Right ventricle myocardium inferior (tissue), 1 donor: ENCODE measurements at regions not wholly inside any gene's neighbourhood (a gene's known extent, or its start where the extent isn't known, plus 50 kb on each side); places are given as distances from the start of the nearest gene placed in this dataset.
"Not testable (repeated sequence)": the region's sequence is repeated elsewhere in the genome, so short reads cannot be mapped to it uniquely, and the experiment has no call there.

ENCODE experiments used
- ATAC-seq: fragments of 200-7000 bp; cut with Tn5 transposase; one replicate; pipeline ENCODE4 v1.9.1; 2020; ENCODE audit warnings: mild to moderate bottlenecking, moderate library complexity
- DNase-seq: peaks from one replicate; pipeline ENCODE4 v3.0.0; 2021; ENCODE audit errors: missing footprints
- intact Hi-C: fragments of 100-400 bp; cut with DNase I; formaldehyde crosslinking; loops from one replicate; pipeline ENCODE4 v1.11.0; 2022
- donor health status: DM: no; HTN: yes; CAD: no; lungs with severe emphysema.

DNA sequence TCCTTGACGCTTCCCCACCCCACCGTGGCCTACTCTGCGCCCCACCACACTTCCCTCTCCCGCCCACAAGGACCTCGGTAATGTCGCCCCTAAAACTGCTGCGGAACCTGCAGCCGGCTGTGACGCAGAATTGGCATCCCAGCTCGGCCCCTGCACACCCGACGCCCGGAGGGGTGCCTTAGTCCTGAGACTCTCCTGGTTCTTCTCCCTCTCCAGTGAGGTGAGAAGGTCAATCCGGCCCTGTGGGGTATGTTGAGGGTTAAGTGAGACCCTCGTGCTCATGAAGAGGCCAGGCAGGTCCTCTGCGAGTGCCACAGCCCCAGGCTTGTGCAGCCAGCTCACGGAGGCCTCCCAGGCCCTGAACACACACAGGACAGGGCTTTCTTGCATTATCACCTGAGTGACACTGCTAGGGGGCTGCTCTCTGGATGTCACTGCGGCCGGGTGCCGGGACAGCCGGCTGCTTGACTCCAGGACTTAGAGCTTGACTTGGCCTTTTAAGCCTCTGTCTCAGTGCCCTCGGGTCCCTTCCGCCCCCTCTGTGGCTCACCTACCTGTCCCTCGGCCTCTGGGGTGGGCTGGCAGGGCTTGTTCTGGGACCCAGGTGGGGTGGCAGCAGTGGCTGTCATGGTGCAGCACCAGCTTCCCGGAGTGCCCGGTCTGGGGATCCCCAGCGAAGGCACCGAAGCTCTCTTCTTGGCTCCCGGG is 106.9 kb upstream of the C14orf180 start:
- intact Hi-C loops: no loop called here
- ATAC-seq: no peak

DNA sequence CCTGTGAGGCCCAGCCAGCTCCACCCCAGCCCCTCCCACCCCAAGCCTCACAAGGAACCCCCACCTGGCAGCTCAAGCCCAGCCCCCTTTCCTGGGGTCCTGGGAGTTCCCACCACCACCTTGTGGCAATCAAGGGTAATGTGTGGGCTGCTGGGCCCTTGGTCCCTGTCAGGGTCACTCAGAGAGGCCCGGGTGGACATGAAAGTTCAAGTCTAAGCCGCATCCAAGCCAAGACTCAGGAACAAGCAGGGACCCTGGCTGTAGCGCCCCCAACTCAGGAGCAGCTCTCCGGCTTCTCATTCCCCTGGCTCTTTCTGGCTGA is 106.4 kb upstream of the C14orf180 start:
- intact Hi-C loops: no loop called here
- DNase-seq (no peak), ATAC-seq (no peak)

More for the DNA sequence above, 106.9 kb upstream of the C14orf180 start:
- no peak for DNase-seq

DNA sequence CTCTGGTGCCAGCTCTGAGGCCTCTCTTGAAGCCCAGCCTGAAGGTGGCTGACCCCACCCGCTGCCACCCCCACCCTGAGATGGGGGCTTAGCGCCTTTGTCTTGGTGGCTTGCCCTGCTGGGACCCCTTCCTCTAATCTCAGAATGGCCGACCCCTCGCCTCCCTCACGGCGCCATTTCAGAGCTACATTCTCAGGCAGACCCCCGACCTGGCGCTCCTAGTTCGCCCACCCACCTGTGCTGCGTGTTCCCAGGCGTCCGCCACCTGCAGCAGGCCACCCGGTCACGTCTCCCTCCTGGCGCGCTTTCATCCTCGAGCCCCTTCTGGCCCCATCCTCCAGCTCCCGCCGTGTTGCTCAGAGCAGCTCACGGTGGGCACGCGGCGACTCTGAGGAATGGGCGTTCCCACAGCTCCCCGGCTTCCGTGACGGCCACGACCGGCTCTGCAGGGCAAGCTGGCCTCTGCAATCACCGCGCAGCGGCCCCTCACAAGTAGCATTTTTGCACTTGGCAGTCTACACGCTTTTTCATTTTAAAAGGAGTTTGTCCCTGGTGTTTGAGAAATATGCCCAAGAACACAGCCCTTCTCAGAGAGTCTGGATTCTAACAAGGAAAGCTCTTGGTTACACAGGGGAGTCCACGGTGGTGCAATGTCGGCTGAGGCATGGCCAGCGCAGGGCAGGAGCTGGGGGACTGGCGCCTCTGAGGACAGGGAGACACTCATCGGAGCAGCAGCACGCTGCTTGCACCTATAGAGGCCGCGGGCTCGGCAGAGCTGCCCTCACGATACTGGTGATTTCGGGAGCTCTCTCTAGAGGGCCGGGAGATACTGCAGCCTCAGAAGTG is 105.7 kb upstream of the C14orf180 start:
- no peak for DNase-seq
- intact Hi-C loops: no loop called here
- ATAC-seq: no peak

DNA sequence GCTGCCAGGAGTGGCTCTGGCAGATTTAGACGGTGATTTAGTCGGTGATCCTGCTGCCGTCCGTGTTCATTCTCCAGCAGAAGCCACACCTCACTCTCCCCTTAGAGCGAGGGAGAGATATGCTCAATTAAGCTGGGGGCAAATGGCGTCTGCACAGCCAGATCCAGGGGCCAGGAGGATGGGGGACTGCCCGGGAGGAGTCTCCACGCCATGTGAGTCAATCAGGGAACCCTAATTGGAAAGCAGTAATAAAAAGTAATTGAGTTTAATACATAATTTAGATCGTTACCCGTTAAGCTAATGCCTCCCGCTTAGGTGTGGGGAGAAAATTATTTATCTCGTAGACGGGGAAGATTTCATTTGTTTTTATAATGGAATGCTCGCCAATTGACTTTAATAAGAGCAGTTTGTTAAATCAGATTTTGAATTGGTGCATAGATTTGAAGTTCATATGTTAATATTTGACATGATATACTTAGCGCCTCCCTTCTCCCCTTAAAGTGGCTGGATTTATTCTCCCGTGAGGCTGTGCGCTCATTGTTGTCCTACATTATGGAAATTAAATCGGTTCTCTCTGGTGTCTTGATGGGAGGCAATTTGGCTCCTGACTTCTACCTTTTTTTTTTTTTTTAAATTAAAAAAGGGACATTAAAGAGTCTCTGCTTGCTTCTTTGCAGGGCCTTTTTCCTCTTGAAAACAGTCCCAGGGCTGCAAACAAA is 104.9 kb upstream of the C14orf180 start:
- intact Hi-C loops: no loop called here
- no peak for DNase-seq
- ATAC-seq: no peak

DNA sequence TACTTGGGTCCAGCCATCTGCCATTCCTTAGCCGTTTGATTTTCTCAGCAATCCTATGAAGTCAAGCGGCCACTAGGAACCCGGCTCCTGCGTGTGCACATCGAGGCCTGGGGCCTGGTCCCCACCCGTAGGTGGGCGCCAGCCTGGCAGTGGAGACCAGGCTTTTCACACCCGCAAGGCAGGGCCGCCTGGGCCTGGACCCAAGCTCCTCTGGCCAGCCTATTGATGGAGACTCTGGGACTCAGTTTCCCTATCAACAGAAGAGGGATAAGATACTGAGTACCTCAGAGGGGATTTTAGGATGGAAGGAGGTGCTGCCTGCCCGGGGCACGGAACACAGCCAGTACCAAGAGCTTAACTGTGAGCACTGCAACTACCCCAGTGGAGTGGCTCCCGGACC is 104.3 kb upstream of the C14orf180 start:
- DNase-seq (no peak), ATAC-seq (no peak)
- intact Hi-C loops: no loop called here

DNA sequence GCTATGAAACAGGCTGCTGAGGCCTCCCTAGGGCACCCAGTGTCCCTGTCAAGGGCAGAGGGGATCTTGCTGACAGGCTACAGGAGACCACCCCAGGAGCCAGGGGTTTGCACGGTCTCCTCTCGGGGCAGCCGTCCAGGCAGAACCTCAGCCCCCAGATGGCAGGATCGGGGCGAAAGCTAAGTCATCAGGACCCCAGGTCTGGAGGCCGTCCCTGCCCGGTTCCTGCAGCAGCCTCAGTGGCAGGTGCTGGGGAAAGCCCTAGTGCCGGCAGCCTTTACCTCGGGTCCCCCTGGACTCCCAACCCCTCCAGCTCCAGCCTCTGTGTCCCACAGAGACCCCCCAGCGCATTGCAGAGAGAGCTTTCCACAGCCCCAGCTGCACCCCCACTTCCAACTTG is 103.8 kb upstream of the C14orf180 start:
- DNase-seq (no peak), ATAC-seq (no peak)
- intact Hi-C loops: no loop called here

DNA sequence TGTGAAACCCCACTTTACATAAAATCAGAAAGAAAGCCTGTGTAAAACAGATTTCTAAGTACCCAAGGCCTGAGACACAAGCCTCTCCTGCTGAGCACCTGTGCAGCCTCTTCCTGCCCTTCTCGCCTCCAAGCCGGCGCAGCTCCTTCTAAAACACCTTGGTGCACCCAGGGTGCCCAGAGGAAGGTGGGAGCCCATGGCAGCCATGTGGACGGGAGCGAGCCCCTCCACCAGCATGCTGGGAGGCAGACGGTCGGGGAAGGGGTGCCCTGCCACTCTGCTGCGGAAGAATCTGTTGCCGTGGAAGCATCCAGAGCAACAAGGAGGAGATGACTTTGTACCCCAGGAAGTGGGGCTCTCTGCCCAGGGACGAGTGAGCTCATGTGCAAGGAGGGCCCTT is 103.1 kb upstream of the C14orf180 start:
- intact Hi-C loops: no loop called here
- ATAC-seq (no peak), DNase-seq (no peak)

DNA sequence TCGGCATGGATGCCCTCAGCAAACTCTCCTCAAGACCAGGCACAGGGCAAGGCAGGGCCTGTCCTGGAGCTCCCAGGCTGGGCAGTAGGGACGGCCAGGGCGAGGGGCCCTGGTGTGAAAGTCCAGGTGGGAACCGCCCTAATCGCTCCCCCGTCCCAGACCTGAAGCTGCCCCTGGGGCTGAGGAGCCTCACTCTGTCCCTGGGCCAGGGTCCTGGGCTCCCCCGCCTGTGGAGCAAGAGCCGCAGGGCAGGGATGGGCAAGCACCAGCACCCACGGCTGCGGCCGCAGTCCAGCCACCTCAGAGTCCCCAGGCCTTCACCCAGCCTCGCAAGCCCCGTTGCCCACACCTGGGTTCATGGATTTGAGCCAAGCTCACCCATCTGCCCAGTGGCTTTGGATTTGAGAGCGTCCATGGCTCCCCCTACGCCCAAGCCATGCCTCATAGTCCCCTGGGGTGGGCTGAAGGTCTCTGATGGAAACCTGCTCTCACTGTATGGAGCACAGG is 102.4 kb upstream of the C14orf180 start:
- no peak for DNase-seq
- no peak for ATAC-seq
- intact Hi-C loops: no loop called here

DNA sequence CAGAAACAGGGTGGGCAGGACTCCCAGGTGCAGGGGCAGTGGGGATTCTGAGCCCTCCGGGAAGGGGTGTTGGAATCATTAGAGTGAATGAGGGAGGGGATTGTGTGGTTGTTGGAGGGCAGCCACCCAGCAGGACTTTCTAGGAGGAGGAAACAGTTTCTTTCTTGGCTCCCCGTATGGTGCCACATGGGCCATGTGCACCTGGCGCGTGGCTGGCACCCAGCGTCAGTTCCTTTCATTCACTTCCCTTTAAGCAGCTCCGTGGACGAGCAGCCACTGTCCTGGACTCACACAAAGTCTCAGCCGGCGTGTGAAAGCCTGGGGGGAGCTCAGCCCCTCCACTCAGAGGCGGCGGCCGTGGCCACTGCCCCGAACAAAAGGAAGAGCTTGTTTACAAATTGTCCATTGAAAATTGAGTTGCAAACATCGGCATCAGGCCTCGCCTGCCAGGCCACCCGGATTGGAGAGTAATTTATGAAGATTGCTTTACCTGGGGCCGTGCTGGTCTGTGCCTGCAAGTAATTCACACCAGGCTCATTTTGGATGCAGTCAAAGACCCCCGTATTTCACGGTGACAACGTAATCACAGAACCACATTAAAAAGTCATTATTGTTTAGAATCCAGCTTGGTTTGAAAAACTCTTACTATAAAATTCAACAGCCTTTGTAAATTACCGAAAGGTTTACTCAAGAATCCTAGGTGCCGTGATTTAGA is 101.7 kb upstream of the C14orf180 start:
- DNase-seq (no peak), ATAC-seq (no peak)
- intact Hi-C loops: no loop called here

DNA sequence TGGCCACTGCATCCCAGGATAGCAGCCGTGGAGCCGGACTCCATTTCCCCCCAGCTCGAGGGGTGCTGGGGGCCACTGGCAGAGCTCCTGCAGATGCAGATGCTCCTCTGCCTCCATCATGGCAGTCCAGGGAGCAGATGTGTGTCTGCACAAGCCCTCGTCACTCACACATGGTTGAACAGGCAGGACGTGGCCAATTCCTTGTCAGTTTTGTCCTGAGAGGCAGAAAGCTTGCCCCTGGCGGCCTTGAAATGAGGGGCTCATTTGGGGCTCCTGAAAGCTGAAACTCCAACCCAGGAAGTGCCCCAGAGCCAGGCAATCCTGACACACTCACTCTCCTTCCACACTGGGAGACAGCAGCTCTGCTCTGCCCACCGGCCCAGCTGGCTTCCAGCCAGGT is 100.9 kb upstream of the C14orf180 start:
- intact Hi-C loops: no loop called here
- no peak for DNase-seq
- no peak for ATAC-seq

DNA sequence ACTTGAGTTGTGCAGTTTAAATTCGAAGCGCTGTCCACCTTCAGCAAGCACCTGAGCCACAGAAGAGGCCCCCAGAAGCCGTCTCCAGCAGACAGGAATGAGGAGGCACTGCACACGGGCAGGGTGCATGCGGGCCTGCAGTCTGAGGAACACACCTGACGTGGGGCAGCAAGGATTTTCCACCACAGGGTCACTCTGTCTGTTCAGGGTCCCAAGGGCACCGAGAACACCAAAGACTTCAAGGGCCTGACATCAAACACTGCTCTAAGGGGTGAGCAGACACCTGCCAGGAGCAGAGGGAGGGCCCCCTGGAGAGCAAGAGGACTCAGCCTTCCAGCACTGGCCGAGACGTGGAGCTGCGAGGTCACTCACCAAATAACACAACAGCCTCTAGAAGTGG is 99.7 kb upstream of the C14orf180 start:
- DNase-seq (no peak), ATAC-seq (no peak)
- intact Hi-C loops: no loop called here

DNA sequence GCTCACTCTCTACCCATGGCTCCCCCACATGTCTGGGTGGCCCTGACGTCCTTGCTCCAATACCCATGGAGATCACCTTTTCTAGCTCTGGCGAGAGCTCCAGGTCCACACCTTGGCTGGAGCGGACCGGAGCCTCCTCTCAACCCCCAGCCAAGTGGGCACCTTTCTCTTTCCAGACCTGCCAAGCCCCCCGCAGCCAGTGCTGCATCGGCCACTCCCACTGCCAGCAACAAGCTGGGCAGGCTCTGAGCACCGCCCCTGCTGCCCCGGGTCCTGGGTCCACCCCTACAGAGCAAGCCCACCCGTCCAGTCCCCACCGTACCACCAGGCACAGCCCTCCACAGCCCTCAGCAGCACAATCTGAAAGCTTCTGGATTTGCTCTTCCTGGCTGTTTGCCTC is 98.2 kb upstream of the C14orf180 start:
- ATAC-seq: no peak
- intact Hi-C loops: no loop called here
- no peak for DNase-seq

DNA sequence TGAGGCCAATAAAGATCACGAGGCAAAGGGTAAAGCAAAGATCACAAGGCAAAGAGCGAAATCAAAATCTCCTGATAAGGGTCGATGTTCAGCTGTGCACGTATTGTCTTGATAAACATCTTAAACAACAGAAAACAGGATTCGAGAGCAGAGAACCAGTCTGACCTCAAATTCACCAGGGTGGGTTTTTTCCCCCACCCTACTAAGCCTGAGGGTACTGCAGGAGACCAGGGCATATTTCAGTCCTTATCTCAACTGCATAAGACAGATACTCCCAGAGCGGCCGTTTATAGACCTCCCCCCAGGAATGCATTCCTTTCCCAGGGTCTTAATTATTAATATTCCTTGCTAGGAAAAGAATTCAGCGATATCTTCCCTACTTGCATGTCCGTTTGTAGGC is 97.5 kb upstream of the C14orf180 start:
- DNase-seq, intact Hi-C loops: not testable (repeated sequence)

DNA sequence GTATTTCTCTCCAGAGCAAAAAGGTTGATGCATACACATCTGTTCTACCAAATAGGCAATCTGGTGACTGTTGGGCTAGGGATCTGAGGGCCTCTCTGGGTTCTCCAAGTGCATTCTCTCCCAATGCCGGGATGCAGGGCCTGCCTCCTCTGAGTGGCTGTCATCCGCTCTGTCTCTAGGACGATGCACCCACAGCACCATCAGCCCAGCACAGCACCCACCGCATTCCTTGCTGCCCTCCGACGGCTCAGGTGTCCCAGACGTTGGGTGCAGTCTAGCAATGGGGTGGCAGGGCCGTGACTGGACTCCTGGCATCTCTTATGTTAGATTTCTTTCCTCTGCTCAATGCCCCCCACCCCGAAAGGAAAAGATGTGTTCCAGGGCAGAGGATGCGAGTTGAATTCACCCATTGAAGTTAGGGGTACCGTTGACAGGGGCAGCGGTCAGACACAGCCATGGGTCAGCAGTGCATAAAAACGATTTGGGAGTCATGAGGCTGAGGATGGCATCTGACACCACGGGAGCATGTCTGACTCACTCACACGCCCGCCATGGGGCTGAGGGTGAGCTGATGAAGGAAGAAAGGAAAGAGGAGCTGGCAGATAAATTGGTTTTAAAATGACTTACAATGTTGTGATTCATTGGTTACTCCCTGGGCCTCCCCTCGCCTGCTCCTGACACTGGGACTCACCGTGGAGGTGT is 93.2 kb upstream of the C14orf180 start:
- DNase-seq: no peak
- ATAC-seq: no peak
- intact Hi-C loops: no loop called here

More for the DNA sequence above, 97.5 kb upstream of the C14orf180 start:
- ATAC-seq: not testable (repeated sequence)

DNA sequence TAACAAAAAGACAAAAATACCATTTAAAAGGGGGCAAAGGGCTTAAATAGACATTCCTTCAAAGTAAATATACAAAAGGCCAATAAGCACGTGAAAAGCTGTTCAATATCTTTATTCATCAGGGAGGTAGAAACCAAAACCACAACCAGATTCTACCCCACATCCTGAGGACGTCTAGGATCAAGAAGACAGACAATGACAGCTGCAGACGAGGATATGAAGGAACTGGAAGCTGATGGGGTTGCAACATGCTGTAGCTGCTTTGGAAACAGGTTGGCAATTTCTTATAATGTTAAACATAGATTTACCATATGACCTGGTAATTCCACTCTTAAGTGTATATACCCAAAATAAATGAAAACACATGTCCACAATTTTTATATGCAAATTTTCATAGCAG is 85.1 kb upstream of the C14orf180 start:
- intact Hi-C loops: no loop called here
- DNase-seq: no peak
- ATAC-seq: no peak

DNA sequence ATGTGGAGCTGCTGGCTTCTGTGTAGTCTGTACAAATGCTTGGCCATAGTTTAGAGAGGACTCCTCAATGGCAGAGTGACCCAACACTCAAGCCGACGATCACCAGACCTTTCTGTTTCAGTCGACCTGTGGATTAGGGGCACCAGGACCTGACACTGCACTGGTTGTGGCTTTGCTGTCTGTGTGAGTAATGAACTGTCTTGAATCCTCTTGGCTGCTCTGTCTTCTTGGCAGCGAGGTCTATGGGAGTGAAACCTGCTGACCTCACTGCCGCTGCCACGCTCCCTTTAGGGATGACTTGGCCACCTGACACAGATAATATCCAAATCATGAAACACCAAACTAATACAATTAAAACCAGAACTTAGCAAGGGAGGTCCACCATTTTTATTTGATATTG is 83.5 kb upstream of the C14orf180 start:
- ATAC-seq: no peak
- intact Hi-C loops: no loop called here

DNA sequence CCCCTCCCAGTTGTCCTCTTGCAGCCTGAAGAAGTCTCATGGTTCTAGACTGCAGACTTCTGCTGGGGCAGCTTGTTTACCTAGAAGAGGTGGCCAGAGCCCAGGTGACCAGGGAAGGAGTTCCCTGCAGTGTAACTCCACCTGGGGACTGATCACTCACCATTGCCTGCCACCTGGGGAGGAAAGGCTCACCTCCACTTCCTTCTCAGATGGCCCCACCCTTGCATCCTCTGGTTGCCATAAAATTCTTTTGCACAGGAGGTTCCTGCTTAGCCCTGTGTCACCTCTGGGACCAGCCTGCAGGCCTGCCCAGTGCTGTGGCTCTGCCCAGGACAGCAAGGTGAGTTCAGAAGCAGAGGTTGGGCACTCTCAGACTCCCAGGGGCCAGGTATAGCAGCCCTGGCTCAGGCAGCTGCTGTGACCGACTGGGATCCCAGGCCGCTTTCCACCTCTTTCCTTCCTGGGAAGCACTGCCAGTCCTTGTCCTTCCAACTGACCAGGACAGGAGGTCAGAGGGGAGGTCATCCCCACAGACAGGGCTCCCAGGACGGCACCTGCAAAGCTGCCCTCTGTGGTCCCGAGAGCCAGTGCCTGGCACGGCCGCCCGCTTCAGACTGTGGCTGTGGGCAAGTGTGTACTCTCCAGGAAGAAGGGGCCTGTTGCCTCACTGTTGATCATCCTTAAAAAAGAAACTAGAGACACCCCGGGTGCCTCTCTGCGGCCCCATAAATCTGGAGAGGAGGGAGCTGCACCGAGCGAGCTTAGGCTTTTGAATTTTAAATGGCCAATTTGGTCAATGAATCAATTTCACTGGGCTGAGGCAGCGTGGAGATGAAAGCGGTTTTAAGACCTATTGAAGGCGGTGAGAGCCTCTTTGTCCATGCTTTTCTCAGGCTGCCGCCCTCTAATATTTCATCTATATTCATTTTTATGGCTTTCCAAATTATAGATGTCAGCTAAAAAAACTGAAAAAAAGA is 79.5 kb upstream of the C14orf180 start:
- no peak for ATAC-seq

More for the DNA sequence above, 83.5 kb upstream of the C14orf180 start:
- DNase-seq: no peak

More for the DNA sequence above, 79.5 kb upstream of the C14orf180 start:
- intact Hi-C loops: no loop called here
- no peak for DNase-seq
